K562 (cell line): ENCODE measurements at regions not wholly inside any gene's neighbourhood (a gene's known extent, or its start where the extent isn't known, plus 50 kb on each side); places are given as distances from the start of the nearest gene placed in this dataset.

Source experiments
- CBX5 ChIP-seq: IDR thresholded peaks from 2 replicates; pipeline ENCODE4 v1.6.1; 2014; ENCODE audit warnings: low read depth, borderline replicate concordance
- CC2D1A ChIP-seq: fragments of 450-650 bp; IDR thresholded peaks from 2 replicates; pipeline ENCODE4 v1.6.1; 2017; ENCODE audit warnings: mild to moderate bottlenecking
- GABPA ChIP-seq: fragments of 200-800 bp; sonication (Bioruptor generic); conservative IDR thresholded peaks from 2 replicates; pipeline ENCODE4 v1.6.1; 2016; ENCODE audit warnings: low read depth, missing genetic modification characterization, missing compliant biosample characterization
- GATA2 ChIP-seq: sonication (generic); formaldehyde crosslinking; IDR thresholded peaks from 2 replicates; pipeline ENCODE4 v1.4.0; 2020; ENCODE audit warnings: mild to moderate bottlenecking, missing genetic modification reagents
- MYC ChIP-seq, 2 experiments: fragments of 250-450 bp in 1 of 2; sonication (Bioruptor Pico) in 1 of 2; IDR thresholded peaks; 2 replicates each; pipeline versions ENCODE4 v1.5.1 to v1.6.1; 2012 to 2021; ENCODE audit warnings: low read depth in 2 of 2, borderline replicate concordance in 1 of 2, improper control_type of control experiment in 1 of 2, low read length in 1 of 2, mild to moderate bottlenecking in 1 of 2, moderate library complexity in 1 of 2
- NCOA1 ChIP-seq: fragments of 450-650 bp; IDR thresholded peaks from 2 replicates; pipeline ENCODE4 v1.6.1; 2016; ENCODE audit warnings: low read depth
- SRF ChIP-seq, 2 experiments: fragments of 250-450, 450-650 bp in 1 of 2; sonication (Bioruptor Pico) in 1 of 2; sonication (generic) in 1 of 2; formaldehyde crosslinking; IDR thresholded peaks; 2 replicates each; pipeline versions ENCODE4 v1.5.0 to v1.5.1; 2020 to 2022; ENCODE audit warnings: mild to moderate bottlenecking in 1 of 2, missing genetic modification reagents in 1 of 2
- TF ChIP-seq, protein P1 (sequence below): IDR thresholded peaks from 2 replicates; pipeline ENCODE4 v1.6.1; 2011; ENCODE audit warnings: borderline replicate concordance, low read depth, mild to moderate bottlenecking, moderate library complexity, low read length; ENCODE audit not compliant: insufficient read depth, poor library complexity, severe bottlenecking

DNA sequence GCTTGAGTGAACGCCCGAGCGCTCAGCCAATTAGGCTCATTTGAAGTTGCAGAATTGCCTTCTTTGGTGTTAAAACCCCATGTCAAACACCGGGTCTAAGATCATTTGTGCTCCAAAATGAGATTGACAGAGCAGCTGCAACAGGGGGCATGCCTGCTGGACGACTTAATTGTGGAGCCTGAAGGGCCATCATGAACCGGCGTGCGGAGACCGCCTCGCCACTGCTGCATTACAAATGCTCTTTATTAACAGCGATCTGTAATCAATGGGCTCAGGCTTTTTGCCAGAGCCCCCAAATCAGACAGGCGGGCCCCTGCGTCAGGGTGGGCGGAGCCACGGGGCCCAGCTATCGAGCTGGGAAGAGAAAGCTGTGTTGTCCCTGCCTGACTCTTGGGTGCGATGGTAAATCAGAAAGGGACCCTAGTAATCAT is 183.2 kb downstream of the SIM1 start:
- TF ChIP-seq, protein P1, sequence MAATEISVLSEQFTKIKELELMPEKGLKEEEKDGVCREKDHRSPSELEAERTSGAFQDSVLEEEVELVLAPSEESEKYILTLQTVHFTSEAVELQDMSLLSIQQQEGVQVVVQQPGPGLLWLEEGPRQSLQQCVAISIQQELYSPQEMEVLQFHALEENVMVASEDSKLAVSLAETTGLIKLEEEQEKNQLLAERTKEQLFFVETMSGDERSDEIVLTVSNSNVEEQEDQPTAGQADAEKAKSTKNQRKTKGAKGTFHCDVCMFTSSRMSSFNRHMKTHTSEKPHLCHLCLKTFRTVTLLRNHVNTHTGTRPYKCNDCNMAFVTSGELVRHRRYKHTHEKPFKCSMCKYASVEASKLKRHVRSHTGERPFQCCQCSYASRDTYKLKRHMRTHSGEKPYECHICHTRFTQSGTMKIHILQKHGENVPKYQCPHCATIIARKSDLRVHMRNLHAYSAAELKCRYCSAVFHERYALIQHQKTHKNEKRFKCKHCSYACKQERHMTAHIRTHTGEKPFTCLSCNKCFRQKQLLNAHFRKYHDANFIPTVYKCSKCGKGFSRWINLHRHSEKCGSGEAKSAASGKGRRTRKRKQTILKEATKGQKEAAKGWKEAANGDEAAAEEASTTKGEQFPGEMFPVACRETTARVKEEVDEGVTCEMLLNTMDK = no peak
- TF ChIP-seq MYC (IDR thresholded peaks at IDR 0.05; ENCODE audit: low read depth, low read length) (no peak), MYC (CRISPR knock-in tag; IDR thresholded peaks at IDR 0.05; ENCODE audit: borderline replicate concordance, low read depth) (no peak), GATA2 (no peak), CBX5 (no peak), SRF (CRISPR knock-in tag; IDR thresholded peaks at IDR 0.05) (peak in 1 of 2 experiments; percentile 42; a peak in 1 of 4 replicates), NCOA1 (no peak), CC2D1A (no peak), GABPA (tag) (no peak)
